Panc1 (cell line): ENCODE measurements at regions not wholly inside any gene's neighbourhood (a gene's known extent, or its start where the extent isn't known, plus 50 kb on each side); places are given as distances from the start of the nearest gene placed in this dataset.

Experiments
- ATAC-seq: fragments of 200-7000 bp; cut with Tn5 transposase; 2 replicates; pipeline ENCODE4 v1.9.1; 2020; ENCODE audit warnings: mild to moderate bottlenecking, moderate library complexity
- BruUV-seq: library from RNA; stranded (reverse); fragments of 400-500 nt; replicated peaks from 2 replicates; lab custom pipeline; 2021; lab: Mats Ljungman, UMichigan
- CTCF ChIA-PET: fragments of 300-600 bp; sonication (Branson Sonifier 250); formaldehyde crosslinking; loops from one replicate; lab custom pipeline; 2022; ENCODE audit warnings: antibody characterized with exemption; lab: Charles Lee
- POLR2A ChIA-PET: fragments of 300-600 bp; sonication (Branson Sonifier 250); formaldehyde crosslinking; loops from one replicate; lab custom pipeline; 2022; ENCODE audit warnings: antibody characterized with exemption; lab: Charles Lee
- DNase-seq: peaks from one replicate; pipeline ENCODE4 v3.0.0-alpha.2; 2010; ENCODE audit warnings: low read depth, low spot score
- H3K27ac ChIP-seq: 2 replicates; pipeline ENCODE4 v1.5.1; 2011; ENCODE audit warnings: mild to moderate bottlenecking, low read length, inconsistent platforms
- H3K27me3 ChIP-seq: fragments of 200-500 bp; sonication (Bioruptor generic); 2 replicates; pipeline ENCODE4 v1.6.0; 2014; ENCODE audit warnings: low read length, inconsistent platforms; ENCODE audit not compliant: control insufficient read depth, insufficient read depth
- H3K36me3 ChIP-seq: fragments of 200-500 bp; sonication (Bioruptor generic); 2 replicates; pipeline ENCODE4 v1.5.1; 2014; ENCODE audit warnings: inconsistent platforms, mild to moderate bottlenecking, low read length, moderate library complexity; ENCODE audit not compliant: control insufficient read depth, insufficient read depth
- H3K4me1 ChIP-seq: 2 replicates; pipeline ENCODE4 v1.5.1; 2011; ENCODE audit warnings: inconsistent platforms, mild to moderate bottlenecking, low read length, moderate library complexity; ENCODE audit not compliant: control insufficient read depth, insufficient read depth
- H3K4me3 ChIP-seq, 2 experiments: 2 replicates each; pipeline ENCODE4 v1.5.1; 2011 to 2012; ENCODE audit warnings: low read depth in 2 of 2, low read length in 2 of 2, mild to moderate bottlenecking in 2 of 2, inconsistent platforms in 1 of 2, moderate library complexity in 1 of 2
- H3K9me3 ChIP-seq: fragments of 200-500 bp; sonication (Bioruptor generic); 2 replicates; pipeline ENCODE4 v1.5.1; 2014; ENCODE audit warnings: low read depth, mild to moderate bottlenecking, inconsistent platforms, low read length, moderate library complexity; ENCODE audit not compliant: control insufficient read depth, insufficient read depth
- POLR2AphosphoS5 ChIP-seq: IDR thresholded peaks from 2 replicates; pipeline ENCODE4 v1.6.1; 2012; ENCODE audit warnings: mild to moderate bottlenecking, low read depth, low read length, moderate library complexity
- SIN3A ChIP-seq: IDR thresholded peaks from 2 replicates; pipeline ENCODE4 v1.6.1; 2012; ENCODE audit warnings: low read depth, mild to moderate bottlenecking, low read length, moderate library complexity, borderline replicate concordance; ENCODE audit not compliant: insufficient read depth
- TCF7L2 ChIP-seq: IDR thresholded peaks from 2 replicates; pipeline ENCODE4 v1.6.1; 2011; ENCODE audit warnings: mild to moderate bottlenecking, low read depth, low read length, inconsistent platforms
- in situ Hi-C: cut with HindIII; loops from 2 replicates; pipeline ENCODE4 v1.10.0; 2016; ENCODE audit warnings: low sequenced_read_pairs, low pct_unique_long_range_greater_than_20kb
- intact Hi-C: fragments of 100-400 bp; cut with micrococcal nuclease; formaldehyde crosslinking; loops from one replicate; pipeline ENCODE4 v1.10.0; 2022; ENCODE audit not compliant: unreplicated experiment
- TF ChIP-seq, protein P1 (sequence below): fragments of 450-650 bp; IDR thresholded peaks from 2 replicates; pipeline ENCODE4 v1.5.1; 2017; ENCODE audit warnings: mild to moderate bottlenecking
- TF ChIP-seq, protein P2 (sequence below), 2 experiments: IDR thresholded peaks; 2 replicates each; pipeline ENCODE4 v1.6.1; 2011 to 2012; ENCODE audit warnings: low read depth in 2 of 2, control low read depth in 1 of 2, low read length in 1 of 2, mild to moderate bottlenecking in 1 of 2, moderate library complexity in 1 of 2; ENCODE audit not compliant: insufficient read depth in 1 of 2

DNA sequence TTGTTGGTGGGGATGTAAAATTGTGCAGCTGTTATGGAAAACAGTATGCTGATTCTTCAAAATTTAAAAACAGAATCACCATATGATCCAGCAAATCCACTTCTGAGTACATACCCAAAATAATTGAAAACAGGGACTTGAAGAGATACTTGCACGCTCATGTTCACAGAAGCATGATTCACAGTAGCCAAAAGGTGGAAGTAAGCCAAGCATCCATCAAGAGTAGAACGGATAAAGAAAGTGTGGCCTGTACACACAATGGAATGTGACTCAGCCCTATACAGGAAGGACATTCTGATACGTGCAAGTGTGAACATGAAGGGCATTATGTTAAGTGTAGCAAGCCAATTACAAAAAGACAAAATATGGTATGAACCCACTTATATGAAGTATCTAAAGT, 696.7 kb upstream of the CELF2 start:
- BruUV-seq, result no TSS peak
- ATAC-seq (no peak), DNase-seq (no peak)
- Histone ChIP-seq H3K27ac (no peak overlapping the region), H3K36me3 (no peaks in the 10 kb centered on the region), H3K27me3 (no peaks in the 10 kb centered on the region), H3K4me1 (no peaks in the 10 kb centered on the region), H3K4me3 (no peak overlapping the region), H3K9me3 (no peaks in the 10 kb centered on the region)
- TF ChIP-seq, protein P1, sequence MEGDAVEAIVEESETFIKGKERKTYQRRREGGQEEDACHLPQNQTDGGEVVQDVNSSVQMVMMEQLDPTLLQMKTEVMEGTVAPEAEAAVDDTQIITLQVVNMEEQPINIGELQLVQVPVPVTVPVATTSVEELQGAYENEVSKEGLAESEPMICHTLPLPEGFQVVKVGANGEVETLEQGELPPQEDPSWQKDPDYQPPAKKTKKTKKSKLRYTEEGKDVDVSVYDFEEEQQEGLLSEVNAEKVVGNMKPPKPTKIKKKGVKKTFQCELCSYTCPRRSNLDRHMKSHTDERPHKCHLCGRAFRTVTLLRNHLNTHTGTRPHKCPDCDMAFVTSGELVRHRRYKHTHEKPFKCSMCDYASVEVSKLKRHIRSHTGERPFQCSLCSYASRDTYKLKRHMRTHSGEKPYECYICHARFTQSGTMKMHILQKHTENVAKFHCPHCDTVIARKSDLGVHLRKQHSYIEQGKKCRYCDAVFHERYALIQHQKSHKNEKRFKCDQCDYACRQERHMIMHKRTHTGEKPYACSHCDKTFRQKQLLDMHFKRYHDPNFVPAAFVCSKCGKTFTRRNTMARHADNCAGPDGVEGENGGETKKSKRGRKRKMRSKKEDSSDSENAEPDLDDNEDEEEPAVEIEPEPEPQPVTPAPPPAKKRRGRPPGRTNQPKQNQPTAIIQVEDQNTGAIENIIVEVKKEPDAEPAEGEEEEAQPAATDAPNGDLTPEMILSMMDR, result no peak
- TF ChIP-seq POLR2AphosphoS5 (no peak), SIN3A (no peak), TCF7L2 (no peak)
- TF ChIP-seq, protein P2, sequence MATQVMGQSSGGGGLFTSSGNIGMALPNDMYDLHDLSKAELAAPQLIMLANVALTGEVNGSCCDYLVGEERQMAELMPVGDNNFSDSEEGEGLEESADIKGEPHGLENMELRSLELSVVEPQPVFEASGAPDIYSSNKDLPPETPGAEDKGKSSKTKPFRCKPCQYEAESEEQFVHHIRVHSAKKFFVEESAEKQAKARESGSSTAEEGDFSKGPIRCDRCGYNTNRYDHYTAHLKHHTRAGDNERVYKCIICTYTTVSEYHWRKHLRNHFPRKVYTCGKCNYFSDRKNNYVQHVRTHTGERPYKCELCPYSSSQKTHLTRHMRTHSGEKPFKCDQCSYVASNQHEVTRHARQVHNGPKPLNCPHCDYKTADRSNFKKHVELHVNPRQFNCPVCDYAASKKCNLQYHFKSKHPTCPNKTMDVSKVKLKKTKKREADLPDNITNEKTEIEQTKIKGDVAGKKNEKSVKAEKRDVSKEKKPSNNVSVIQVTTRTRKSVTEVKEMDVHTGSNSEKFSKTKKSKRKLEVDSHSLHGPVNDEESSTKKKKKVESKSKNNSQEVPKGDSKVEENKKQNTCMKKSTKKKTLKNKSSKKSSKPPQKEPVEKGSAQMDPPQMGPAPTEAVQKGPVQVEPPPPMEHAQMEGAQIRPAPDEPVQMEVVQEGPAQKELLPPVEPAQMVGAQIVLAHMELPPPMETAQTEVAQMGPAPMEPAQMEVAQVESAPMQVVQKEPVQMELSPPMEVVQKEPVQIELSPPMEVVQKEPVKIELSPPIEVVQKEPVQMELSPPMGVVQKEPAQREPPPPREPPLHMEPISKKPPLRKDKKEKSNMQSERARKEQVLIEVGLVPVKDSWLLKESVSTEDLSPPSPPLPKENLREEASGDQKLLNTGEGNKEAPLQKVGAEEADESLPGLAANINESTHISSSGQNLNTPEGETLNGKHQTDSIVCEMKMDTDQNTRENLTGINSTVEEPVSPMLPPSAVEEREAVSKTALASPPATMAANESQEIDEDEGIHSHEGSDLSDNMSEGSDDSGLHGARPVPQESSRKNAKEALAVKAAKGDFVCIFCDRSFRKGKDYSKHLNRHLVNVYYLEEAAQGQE (IDR thresholded peaks at IDR 0.05; ENCODE audit: insufficient read depth in 1 of 2, low read depth in 2 of 2, low read length in 1 of 2), result no peak
- CTCF ChIA-PET, result no interaction called here
- intact Hi-C loops, result no loop called here
- POLR2A ChIA-PET, result no interaction called here
- in situ Hi-C loops, result no loop called here

DNA sequence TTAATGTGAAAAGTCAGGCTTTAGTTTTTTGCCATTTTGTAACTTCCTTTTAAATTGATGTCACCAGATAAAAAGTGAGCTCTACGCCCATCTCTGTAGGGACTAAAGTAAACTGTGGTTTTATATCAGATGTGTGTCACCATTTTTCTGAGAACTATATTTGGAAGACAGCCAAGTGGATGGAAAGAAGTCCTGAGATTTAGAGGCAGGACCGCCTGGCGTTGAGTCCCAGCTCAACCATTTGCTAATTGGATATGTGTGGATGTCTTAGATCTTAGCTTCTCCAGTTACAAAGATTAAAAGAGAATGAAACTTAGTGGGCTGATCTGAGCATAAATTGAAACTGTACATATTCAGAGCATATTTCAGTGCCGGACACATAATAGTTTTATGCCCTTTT, 691.6 kb upstream of the CELF2 start:
- no peaks in the 10 kb centered on the region for H3K27me3 ChIP-seq
- ATAC-seq, result no peak
- TF ChIP-seq, protein P1, result no peak
- no peak for TF ChIP-seq SIN3A
- TF ChIP-seq TCF7L2, result no peak
- TF ChIP-seq POLR2AphosphoS5, result no peak
- TF ChIP-seq, protein P2 (IDR thresholded peaks at IDR 0.05; ENCODE audit: insufficient read depth in 1 of 2, low read depth in 2 of 2, low read length in 1 of 2), result no peak
- DNase-seq, result no peak
- POLR2A ChIA-PET, result no interaction called here
- intact Hi-C loops, result no loop called here
- H3K4me3 ChIP-seq, result no peak overlapping the region
- CTCF ChIA-PET, result no interaction called here
- H3K36me3 ChIP-seq, result no peaks in the 10 kb centered on the region
- H3K9me3 ChIP-seq, result no peaks in the 10 kb centered on the region
- H3K4me1 ChIP-seq, result no peaks in the 10 kb centered on the region
- in situ Hi-C loops, result no loop called here
- no TSS peak for BruUV-seq
- no peak overlapping the region for H3K27ac ChIP-seq
